HG03108 (cell line): ENCODE measurements at regions not wholly inside any gene's neighbourhood (a gene's known extent, or its start where the extent isn't known, plus 50 kb on each side); places are given as distances from the start of the nearest gene placed in this dataset.

Experiments
- ATAC-seq: cut with Tn5 transposase; IDR thresholded peaks from one replicate; pipeline ENCODE4 v1.9.1; 2021; ENCODE audit warnings: moderate library complexity; ENCODE audit not compliant: unreplicated experiment

- ATAC-seq, result no peak
Observed at GRCh38 chr4:13190093-13190721, 293.9 kb downstream of the RAB28 start.

DNA sequence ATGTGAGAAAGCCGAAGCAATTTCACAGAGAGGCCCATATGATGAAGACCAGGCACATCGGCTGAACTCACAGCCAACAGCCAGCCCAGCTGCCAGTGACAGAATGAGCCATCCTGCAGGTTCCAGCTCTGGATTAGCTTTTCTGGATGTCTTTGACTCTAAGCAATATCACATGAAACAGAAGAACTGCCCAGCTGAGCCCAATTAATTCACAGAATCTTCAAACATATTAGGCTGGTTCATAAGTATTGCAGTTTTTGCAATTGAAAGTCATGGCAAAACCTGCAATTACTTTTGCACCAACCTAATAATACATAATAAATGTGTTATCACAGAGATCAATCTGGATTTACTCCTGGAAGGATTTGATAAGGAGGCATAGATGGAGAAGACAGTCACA, 299.9 kb downstream of the RAB28 start:
- no peak for ATAC-seq

GRCh38 chr4:13182133-13182532, 302.0 kb downstream of the RAB28 start:
- ATAC-seq, result no peak

DNA sequence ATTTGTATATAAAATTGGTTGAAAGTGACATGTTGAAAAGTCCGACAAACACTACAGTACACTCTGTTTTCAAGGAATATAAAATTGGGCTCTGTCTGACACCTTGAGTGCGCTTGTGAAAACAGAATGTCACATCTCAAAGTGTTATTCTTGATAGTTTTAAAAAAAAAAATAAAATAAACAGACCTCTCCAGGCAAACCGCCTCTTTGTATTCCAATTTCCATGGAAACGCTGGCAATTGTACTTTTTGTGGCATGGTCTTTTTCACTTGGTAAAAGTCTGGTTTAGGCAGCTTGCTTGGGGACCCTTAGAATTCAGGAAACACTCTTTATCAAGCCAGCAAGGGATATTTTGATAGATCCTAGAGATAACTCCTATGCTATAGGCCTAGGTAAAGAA, 302.5 kb downstream of the RAB28 start:
- no peak for ATAC-seq

DNA sequence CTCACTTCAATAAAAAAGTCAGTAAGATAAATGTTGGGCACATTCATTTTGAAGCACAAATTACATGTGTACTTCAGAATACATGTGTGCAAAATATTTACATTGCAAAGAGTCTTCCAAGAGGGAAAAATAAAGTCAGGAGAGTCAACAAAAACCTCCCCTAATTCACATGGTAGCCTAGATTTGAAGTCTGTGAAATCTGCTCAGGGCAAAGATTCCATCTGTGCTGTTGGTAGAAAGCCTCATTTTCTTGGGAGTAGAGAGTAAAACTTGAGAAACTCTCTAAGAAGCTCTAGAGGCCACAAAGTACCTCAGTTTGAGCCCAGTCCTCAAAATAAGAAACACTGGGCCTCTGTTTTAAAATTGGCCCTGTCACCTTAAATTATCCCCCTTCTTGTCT, 303.4 kb downstream of the RAB28 start:
- no peak for ATAC-seq

DNA sequence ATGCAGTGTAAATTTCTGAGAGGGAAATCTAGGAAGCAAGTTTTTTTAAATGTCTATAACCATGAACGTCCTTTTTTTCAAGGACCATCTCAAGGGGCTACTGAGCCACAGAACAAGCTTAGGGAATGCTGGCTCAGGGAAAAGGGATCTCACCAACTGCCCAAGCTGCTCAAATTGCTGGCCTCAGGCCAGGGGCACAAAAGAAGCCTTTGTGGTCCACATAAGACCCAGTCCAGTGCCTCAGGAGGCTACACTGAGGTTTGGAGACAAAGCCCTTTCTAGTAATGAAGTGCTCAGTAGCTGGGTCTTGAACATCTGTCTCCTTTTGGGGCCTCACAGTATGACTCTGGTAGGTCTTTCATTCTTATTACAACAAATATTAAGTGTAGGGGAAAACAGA, 305.5 kb downstream of the RAB28 start:
- ATAC-seq, result no peak

DNA sequence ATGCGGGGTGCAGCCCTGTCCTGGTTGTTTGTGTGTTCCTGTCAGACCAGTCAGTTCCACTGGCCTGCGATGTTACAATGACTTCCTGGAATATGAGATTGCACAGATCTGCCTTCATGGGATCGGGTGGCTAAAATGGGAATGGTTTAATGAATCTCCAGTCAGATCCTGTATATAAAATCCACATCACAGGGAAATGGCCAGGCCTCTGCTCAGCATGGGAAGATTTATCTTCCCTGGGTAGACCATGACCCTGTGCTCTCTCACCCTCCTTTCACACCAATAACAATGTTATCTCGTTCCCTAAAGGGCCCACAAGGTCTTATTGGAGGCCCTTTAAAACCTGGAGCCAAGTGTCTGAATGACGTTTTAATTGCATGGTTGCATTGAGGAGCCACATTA, 307.4 kb downstream of the RAB28 start:
- no peak for ATAC-seq

DNA sequence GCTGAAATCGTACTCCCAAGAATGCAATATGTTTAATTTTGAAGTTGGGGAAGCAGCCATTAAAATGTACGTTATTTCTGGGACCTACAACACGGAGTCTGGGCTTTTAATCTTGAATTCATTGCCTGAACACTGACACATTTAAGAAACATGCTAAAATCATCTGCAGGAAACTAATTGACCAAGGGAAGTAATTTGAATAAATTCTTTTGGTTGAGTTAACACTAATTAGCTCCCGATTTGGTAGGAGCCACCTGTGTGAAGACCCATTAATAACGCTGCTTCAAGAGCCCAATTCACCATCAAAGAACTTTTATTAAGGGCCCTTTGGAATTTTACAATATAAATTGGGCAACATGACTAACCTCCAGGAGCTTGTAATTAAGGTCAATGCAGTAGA, 309.2 kb downstream of the RAB28 start:
- ATAC-seq, result no peak

- ATAC-seq, result no peak
Observed at GRCh38 chr4:13174001-13174400, 310.1 kb downstream of the RAB28 start.

DNA sequence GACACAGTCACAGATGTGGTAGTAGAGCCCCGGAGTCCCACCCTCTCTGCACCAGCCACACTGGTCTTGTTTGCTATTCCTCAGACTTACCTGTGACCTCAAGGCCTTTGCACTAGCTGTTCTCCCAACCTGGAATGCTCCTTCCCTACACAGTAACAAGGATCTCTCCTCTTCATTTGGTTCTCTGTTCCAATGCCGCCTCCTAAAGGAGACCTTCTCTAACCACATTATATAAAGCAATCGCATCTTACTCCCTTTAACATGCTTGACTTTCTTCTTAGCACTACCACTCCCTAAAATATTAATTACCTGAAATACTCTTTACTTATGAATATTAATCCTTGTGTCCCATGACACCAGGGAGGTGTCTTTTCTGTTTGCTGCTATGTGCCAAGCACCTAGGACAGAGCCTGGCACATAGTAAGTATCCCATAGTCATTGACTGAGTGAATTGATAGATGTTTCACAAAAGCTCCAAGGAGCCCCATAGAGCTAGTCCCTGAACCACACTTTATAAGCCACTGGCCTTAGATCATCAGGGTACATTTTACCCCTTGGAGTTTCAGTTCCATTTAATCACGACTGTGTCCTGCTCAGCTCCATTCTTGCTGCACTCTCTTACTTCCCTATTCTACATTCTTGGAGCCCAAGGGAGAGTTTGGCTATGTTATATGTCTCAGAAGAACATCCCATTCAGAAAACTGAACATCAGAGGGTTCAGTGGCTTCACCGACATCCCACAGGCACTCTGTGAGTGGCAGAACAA, 312.7 kb downstream of the RAB28 start:
- ATAC-seq, result no peak

DNA sequence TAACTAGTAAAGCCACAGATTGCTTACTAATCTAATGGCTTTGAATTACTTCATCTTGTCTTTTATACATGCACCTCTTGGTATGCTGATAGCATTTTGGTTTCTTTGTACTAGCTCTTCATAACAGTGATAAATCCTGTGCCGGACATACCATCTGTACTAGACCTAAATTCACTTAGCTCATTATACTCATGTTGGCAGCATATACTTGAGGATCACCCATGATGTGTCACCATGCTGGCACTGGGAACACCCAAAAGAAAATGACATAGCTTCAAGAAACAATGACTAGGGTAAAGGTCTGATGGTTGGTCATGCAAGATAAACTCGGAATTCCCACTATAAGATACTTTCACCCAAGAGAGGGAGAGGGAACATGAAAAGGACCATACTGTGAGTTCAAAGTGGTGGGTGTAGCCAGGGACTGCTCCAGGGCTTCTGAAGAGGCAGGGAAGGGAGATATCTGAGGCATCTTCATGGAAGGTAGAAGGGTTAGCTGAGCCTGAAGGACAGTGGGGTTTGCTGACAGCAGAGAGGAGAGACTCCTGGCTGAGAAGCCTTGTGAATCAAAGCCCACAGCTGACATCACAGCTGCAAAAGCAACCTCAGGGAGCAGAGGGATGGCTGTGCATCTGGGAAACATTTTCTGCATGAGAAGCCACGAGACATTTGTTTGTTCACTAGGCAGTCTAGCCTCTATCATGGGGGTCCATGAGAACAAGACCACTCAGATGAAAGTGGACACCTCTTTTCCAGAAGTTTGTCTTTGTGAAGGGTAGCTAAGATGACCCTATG, 314.2 kb downstream of the RAB28 start:
- ATAC-seq, result no peak

- no peak for ATAC-seq
Observed at GRCh38 chr4:13168326-13168725, 315.8 kb downstream of the RAB28 start.

- ATAC-seq, result no peak
Observed at GRCh38 chr4:13166214-13166613, 317.9 kb downstream of the RAB28 start.

GRCh38 chr4:13164783-13165331, 319.3 kb downstream of the RAB28 start:
- ATAC-seq, result no peak

DNA sequence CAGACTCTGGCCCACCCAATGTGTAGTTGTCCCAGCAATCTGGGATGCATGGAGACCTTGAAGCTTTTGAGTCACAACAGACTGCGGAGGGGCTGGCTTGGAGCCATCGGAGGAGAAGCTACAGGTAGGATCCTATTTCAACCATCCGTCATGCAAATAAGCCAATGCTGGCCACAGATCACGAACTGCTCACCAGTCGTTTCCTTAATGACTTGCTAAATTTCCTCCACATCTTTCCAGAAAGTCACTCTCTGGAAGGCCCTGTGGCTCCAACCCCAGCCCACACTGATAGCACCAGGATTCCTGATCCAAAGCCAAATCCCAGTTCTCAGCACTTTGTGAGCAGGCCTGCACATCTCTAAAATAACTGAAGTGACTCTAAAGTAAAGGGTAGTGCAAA, 321.3 kb downstream of the RAB28 start:
- ATAC-seq, result no peak

- no peak for ATAC-seq
Observed at GRCh38 chr4:13160920-13161319, 323.2 kb downstream of the RAB28 start.

DNA sequence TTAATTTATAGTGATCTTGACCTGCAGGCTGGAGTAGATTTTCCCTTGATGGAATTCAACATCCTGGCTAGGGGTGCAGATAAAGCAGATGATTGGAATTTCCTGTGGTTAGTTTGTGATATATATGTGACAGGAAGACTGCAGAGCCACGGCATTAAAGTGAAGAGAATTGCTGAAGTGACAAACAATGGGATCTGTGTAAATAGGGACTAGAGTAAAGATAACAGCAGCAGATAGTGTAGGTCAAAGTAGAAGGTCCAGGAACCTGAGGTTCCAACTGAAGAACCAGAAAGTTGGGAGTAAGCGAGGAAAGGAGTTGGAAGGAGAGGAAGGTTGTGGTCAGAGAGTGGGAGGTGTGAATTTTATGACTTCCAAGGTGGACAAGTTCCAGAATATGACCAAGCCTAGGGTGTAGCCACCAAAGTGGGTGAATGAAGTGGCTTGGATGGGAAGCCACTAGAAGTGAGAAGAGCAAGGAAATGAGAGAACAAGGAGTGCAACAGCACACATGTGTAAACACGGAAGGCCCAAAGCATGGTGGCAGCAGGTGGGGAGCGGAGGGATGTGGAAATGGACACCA, 325.0 kb downstream of the RAB28 start:
- no peak for ATAC-seq

- no peak for ATAC-seq
Observed at GRCh38 chr4:13151194-13151593, 332.9 kb downstream of the RAB28 start.

- ATAC-seq, result no peak
Observed at GRCh38 chr4:13143222-13144070, 340.7 kb downstream of the RAB28 start.

GRCh38 chr4:13142726-13143125, 341.4 kb downstream of the RAB28 start:
- ATAC-seq, result no peak
